Ovary (tissue), 3 donors: ENCODE measurements at regions not wholly inside any gene's neighbourhood (a gene's known extent, or its start where the extent isn't known, plus 50 kb on each side); places are given as distances from the start of the nearest gene placed in this dataset.

Source experiments
- EP300 ChIP-seq: sonication (generic); formaldehyde crosslinking; IDR thresholded peaks from one replicate; pipeline ENCODE4 v1.6.1; 2017; ENCODE audit warnings: antibody characterized with exemption
- POLR2A ChIP-seq: fragments of 450-650 bp; IDR thresholded peaks from one replicate; pipeline ENCODE4 v1.6.1; 2017; ENCODE audit warnings: antibody characterized with exemption, mild to moderate bottlenecking, moderate library complexity
- TF ChIP-seq, protein P1 (sequence below), 3 donors: fragments of 450-650 bp in 2 of 3; fragments of 200-600 bp in 1 of 3; IDR thresholded peaks; one replicate each; pipeline versions ENCODE4 v1.5.1 to v1.8.0; 2016 to 2022; ENCODE audit warnings: antibody characterized with exemption in 3 of 3, mild to moderate bottlenecking in 1 of 3
- donor health status: DM: no; HTN: no; CAD: no.

DNA sequence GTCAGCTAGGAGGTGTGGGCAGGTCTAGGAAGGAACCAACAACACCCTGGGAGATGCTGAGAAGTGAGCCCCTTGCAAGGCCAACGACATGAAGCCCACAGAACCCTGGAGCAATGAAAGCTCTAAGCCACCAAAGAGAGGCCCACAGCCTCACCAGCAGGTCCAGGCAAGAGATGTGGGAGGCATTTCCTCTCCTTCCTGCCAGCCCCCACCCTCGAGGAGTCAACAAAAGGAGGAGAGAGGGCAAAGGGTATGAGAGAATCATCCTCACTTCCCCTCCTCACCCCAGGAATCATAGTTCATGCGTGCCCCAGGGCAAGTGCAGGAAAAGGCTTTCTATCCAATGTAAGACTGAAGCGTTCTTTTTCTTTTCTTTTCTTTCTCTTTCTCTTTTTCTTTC, 195.8 kb downstream of the SHQ1 start:
- TF ChIP-seq, protein P1, sequence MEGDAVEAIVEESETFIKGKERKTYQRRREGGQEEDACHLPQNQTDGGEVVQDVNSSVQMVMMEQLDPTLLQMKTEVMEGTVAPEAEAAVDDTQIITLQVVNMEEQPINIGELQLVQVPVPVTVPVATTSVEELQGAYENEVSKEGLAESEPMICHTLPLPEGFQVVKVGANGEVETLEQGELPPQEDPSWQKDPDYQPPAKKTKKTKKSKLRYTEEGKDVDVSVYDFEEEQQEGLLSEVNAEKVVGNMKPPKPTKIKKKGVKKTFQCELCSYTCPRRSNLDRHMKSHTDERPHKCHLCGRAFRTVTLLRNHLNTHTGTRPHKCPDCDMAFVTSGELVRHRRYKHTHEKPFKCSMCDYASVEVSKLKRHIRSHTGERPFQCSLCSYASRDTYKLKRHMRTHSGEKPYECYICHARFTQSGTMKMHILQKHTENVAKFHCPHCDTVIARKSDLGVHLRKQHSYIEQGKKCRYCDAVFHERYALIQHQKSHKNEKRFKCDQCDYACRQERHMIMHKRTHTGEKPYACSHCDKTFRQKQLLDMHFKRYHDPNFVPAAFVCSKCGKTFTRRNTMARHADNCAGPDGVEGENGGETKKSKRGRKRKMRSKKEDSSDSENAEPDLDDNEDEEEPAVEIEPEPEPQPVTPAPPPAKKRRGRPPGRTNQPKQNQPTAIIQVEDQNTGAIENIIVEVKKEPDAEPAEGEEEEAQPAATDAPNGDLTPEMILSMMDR (IDR thresholded peaks at IDR 0.05), result no peak
- TF ChIP-seq EP300 (no peak), POLR2A (no peak)
